ENCODE measurements at regions not wholly inside any gene's neighbourhood (a gene's known extent, or its start where the extent isn't known, plus 50 kb on each side); places are given as distances from the start of the nearest gene placed in this dataset.

DNA sequence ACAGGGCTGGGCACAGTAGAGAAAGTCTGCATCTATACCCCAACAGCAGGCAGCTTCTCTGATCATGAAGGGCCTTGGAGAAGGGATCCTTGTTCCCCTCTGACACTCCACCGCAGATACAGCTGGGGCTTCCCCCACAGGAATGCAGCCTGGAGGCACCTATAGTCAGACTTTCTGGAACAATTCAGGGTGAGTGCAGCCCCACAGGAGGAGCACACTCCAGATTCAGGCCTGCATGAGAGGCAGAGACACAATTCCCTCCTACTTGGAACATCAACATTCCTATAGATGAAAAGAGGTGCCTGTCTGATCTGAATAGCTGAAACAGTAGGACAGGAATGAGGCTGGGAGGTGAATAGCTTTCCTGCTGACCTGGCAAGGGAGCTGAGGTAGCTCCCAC is 1298.0 kb upstream of the CNTN5 start:
- peaks cover 9% of the 10 kb centered on the region for H3K9me3 Mint-ChIP-seq
- no peaks in the 10 kb centered on the region for H3K36me3 Mint-ChIP-seq (ENCODE audit: low read depth)
- no peak overlapping the region for H3K27ac Mint-ChIP-seq
- no peak overlapping the region for H3K4me3 Mint-ChIP-seq
- no peaks in the 10 kb centered on the region for H3K4me1 Mint-ChIP-seq (ENCODE audit: low read depth)
- no peaks in the 10 kb centered on the region for H3K27me3 Mint-ChIP-seq

DNA sequence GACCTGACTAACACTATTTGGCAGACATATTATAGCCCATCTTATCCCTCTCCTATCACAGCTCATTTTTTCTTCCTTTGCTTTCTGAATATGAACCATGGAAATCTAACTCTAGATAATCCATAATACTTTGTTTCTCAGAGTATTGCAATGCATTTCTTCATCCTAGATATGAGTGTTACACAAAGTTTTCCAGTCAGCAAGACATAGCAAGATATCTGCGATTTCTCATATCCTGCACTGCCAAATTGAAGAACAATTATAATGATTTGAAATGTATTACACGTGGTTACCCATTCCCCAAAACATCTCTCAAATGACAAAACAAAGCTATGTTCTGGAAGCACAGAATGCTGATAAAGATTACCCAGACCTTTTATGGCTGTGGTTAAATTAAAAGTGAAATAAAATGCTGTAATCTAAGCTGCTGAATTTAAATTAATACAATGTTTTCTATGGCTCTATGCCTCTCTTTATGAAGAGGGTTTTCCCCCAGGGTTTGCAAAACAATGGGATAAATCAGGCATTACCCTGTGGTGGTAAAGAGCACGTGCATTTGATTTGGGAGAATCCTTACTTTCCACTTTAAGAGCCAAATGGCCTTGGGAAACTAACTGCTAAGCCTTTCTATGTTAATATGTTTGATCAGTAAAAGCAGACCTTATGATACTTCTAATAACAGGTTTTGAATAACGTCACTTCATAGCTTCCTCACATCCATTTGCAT is 1291.0 kb upstream of the CNTN5 start:
- H3K36me3 Mint-ChIP-seq (ENCODE audit: low read depth) = no peaks in the 10 kb centered on the region
- peaks cover 12% of the 10 kb centered on the region for H3K9me3 Mint-ChIP-seq
- H3K4me1 Mint-ChIP-seq (ENCODE audit: low read depth) = no peaks in the 10 kb centered on the region
- no peaks in the 10 kb centered on the region for H3K27me3 Mint-ChIP-seq
- no peak overlapping the region for H3K4me3 Mint-ChIP-seq
- H3K27ac Mint-ChIP-seq = no peak overlapping the region

DNA sequence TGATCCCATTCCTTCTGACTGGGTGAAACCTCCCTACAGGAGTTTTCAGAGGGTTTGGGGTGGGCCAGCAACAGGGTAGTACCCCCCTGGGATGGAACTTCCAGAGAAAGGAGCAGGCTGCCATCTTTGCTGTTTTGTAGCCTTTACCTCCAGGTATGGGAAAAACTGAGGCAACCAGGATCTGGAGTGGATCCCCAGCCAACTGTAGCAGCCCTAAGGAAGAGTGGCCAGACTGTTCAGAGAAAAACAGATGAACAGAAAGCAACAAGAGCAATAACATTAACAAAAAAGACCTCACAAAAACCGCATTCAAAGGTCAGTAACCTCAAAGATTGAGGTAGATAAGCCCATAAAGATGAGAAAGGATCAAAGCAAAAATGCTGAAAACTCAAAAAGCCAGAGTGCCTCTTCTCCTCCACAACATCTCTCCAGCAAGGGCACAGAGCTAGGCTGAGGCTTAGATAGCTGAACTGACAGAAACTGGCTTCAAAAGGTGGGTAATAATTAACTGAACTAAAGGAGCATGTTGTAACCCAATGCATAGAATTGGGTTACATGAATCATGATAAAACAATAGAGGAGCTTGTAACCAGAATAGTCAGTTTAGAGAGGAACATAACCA is 1288.6 kb upstream of the CNTN5 start:
- Mint-ChIP-seq H3K4me1 (ENCODE audit: low read depth) (no peaks in the 10 kb centered on the region), H3K36me3 (ENCODE audit: low read depth) (no peaks in the 10 kb centered on the region), H3K27me3 (no peaks in the 10 kb centered on the region), H3K9me3 (peaks cover 8% of the 10 kb centered on the region), H3K4me3 (no peak overlapping the region), H3K27ac (no peak overlapping the region)

DNA sequence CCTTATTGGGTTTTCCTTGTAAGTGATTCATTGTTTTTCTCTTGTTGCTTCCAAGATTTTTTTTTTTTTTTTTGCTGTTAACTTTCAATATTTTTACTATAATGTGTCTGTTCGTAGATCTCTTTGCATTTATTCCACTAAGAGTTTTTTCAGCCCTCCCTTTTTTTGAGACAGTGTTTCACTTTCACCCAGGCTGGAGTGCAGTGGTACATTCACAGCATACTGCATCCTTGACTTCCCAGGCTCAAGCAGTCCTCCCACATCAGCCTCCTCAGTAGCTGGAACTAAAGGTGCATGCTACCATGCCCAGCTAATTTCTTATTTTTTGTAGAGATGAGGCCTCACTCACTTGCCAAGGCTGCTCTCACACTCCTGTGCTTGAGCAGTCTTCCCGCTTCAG is 1282.0 kb upstream of the CNTN5 start:
- H3K27me3 Mint-ChIP-seq = no peaks in the 10 kb centered on the region
- no peaks in the 10 kb centered on the region for H3K4me1 Mint-ChIP-seq (ENCODE audit: low read depth)
- H3K27ac Mint-ChIP-seq = no peak overlapping the region
- H3K9me3 Mint-ChIP-seq = peaks cover 5% of the 10 kb centered on the region
- H3K4me3 Mint-ChIP-seq = no peak overlapping the region
- H3K36me3 Mint-ChIP-seq (ENCODE audit: low read depth) = no peaks in the 10 kb centered on the region

DNA sequence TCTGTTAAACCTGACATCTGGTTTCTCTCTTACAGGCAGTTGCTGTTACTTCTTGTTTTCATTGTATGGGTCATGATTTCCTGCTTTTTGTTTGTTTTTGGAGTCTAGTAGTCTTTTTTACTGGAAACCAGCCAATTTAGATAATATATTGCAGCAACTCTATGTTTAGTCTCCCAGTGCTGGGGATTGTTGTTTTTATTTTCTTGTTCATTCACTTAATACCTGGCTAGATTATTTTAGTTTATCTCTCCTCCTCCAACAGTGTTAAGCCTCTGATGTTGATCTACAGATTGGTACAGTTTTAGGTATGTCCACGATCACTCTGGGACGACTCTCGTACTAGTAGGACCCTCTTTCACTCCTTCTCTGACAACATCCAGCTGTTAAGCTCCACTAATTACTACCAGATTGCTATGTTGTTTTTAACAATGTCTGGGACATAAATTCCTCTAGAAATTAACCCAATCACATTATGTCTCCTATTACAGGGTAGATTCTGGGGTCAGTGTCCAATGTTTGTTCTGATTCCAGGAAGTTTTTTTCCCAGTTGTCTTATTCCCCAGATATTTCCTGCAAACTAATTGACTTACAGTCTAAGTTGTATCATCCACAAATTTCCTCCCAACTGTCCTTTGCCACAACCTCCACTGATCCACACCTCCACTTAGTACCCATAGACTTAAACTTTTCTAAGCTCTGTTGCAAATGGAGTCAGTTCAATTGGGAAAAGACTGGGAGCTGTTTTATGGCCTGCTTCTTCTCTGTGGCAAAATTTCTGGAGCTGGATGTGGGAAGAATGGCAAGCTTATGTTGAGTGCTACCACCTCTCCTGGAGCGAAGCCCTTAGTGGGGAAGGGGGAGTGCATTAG is 1280.6 kb upstream of the CNTN5 start:
- Mint-ChIP-seq H3K27ac (no peak overlapping the region), H3K4me1 (ENCODE audit: low read depth) (no peaks in the 10 kb centered on the region), H3K36me3 (ENCODE audit: low read depth) (no peaks in the 10 kb centered on the region), H3K9me3 (peaks cover 5% of the 10 kb centered on the region), H3K27me3 (no peaks in the 10 kb centered on the region), H3K4me3 (no peak overlapping the region)

DNA sequence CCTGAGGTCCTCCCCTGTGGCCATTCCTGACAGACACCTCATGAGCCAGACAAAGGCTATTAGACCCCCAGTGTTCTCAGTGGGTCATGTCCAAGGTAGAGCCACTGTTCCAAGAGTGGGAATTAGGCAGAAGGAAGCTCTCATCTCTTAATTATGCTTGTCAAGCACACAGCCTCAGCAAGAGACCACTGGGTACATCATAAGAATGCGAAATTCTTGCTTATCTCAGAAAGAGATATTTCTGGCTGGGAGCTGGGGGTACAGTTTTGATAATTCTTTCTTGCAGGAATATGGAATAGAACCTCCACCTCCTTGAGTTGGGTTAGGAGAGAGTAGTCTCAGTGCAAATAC is 1280.0 kb upstream of the CNTN5 start:
- H3K9me3 Mint-ChIP-seq = peaks cover 5% of the 10 kb centered on the region
- H3K27me3 Mint-ChIP-seq = no peaks in the 10 kb centered on the region
- H3K27ac Mint-ChIP-seq = no peak overlapping the region
- H3K4me1 Mint-ChIP-seq (ENCODE audit: low read depth) = no peaks in the 10 kb centered on the region
- H3K4me3 Mint-ChIP-seq = no peak overlapping the region
- H3K36me3 Mint-ChIP-seq (ENCODE audit: low read depth) = no peaks in the 10 kb centered on the region

DNA sequence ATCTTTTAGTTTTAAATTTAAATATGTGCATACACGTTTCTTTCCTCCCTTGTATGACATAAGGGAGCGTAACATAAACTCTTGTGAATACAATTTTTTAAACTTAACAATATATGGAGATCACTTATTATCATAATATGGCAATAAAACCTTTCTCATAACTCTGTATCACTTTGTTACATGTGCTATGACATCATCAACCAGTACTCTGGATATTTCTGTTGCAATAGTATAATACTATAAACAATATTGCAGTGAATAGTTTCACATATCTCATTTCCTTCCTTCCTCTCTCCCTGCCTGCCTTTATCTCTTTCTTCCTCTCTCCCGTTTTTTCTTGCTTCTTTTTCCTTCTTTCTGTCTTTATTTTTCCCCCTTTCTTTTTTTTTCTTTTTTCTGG is 1278.0 kb upstream of the CNTN5 start:
- Mint-ChIP-seq H3K4me1 (ENCODE audit: low read depth) (no peaks in the 10 kb centered on the region), H3K27ac (no peak overlapping the region), H3K36me3 (ENCODE audit: low read depth) (no peaks in the 10 kb centered on the region)

DNA sequence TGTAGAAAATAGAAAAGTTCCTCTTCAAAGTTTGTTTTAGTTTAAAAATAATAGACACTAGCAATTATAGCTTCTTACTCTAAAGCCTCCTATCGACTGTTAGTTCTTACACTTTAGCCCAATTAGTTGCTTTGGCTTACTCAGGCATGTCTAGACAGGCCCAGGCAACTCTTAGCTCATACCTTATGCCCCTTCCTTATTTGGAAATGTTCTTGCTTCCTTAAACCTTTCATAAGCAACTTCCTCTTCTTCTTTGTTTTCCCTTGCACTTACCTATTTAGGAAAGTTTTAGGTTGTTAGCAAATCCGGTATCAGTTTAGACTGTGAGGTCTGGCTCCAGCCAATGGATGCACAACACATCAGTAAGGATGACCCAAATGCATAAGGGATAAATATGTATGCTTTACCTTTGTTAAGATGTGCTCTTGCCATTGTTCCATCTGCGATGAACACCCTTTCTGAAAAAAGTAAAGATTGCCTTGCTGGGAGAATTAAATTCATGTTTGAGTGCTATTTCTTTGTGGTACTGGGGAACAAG is 1277.5 kb upstream of the CNTN5 start:
- Mint-ChIP-seq H3K4me3 (no peak overlapping the region), H3K27me3 (no peaks in the 10 kb centered on the region), H3K9me3 (peaks cover 8% of the 10 kb centered on the region), H3K4me1 (ENCODE audit: low read depth) (no peaks in the 10 kb centered on the region), H3K27ac (no peak overlapping the region), H3K36me3 (ENCODE audit: low read depth) (no peaks in the 10 kb centered on the region)

More for the DNA sequence above, 1278.0 kb upstream of the CNTN5 start:
- H3K9me3 Mint-ChIP-seq = peaks cover 8% of the 10 kb centered on the region
- H3K4me3 Mint-ChIP-seq = no peak overlapping the region
- H3K27me3 Mint-ChIP-seq = no peaks in the 10 kb centered on the region

DNA sequence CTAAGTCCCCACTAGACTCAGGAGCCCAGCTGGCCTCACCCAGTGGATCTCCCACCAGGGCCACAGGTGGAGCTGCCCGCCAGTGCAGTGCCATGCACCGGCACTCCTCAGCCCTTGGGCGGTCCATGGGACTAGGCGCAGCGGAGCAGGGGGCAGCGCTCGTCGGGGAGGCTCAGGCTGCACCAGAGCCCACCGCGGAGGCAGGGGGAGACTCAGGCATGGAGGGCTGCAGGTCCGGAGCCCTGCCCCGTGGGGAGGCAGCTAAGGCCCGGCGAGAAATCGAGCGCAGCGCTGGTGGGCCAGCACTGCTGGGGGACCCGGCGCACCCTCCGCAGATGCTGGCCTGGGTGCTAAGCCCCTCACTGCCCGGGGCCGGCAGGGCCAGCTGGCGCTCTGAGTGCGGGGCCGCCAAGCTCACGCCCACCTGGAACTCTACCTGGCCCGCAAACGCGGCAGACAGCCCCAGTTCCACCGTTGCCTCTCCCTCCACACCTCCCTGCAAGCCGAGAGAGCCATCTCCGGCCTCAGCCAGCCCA is 1275.2 kb upstream of the CNTN5 start:
- H3K36me3 Mint-ChIP-seq (ENCODE audit: low read depth) = no peaks in the 10 kb centered on the region
- H3K4me1 Mint-ChIP-seq (ENCODE audit: low read depth) = no peaks in the 10 kb centered on the region
- no peak overlapping the region for H3K4me3 Mint-ChIP-seq
- peaks cover 6% of the 10 kb centered on the region for H3K9me3 Mint-ChIP-seq
- no peaks in the 10 kb centered on the region for H3K27me3 Mint-ChIP-seq
- H3K27ac Mint-ChIP-seq = no peak overlapping the region

DNA sequence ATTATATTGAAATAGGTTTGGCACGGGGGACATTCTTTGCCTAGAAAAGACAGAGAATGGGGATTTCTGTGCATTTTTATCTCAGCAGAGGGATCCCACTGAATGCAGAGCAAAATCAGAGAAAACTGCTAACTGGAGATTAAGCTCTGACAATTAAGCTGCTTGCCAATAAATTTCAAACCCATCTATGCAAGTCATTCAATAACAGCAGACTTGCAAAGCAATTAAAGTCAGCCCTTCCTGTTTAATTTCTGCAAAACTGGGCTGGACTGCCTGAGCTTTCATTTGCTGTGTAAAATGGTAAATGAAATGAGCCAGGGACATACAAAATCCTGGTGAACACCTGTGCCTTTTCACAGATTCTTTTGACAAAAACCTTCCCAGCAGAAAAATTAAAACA is 1273.9 kb upstream of the CNTN5 start:
- no peaks in the 10 kb centered on the region for H3K4me1 Mint-ChIP-seq (ENCODE audit: low read depth)
- H3K27me3 Mint-ChIP-seq = no peaks in the 10 kb centered on the region
- H3K4me3 Mint-ChIP-seq = no peak overlapping the region
- H3K36me3 Mint-ChIP-seq (ENCODE audit: low read depth) = no peaks in the 10 kb centered on the region
- no peak overlapping the region for H3K27ac Mint-ChIP-seq
- peaks cover 6% of the 10 kb centered on the region for H3K9me3 Mint-ChIP-seq

DNA sequence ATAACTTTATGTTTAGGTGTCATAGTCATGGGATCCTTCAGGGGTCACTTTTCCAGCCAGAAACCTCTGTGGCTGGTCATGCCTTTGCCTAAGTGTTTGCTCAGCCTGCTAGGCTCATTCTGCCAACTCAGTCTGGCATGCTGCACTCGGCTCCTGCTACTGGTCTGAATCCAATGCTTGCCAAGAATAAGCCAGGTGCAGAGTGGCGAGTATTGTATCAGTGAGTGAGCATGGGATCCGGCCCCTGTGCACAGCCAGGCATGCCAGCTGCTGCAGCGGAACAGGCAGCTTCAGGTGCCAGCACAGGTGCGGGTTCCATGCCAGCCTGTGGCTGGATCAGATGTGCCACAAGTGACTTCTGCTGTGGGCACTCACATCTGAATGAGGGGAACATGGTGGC is 1269.3 kb upstream of the CNTN5 start:
- Mint-ChIP-seq H3K4me3 (no peak overlapping the region), H3K9me3 (peaks cover 7% of the 10 kb centered on the region), H3K27me3 (no peaks in the 10 kb centered on the region), H3K27ac (no peak overlapping the region), H3K4me1 (ENCODE audit: low read depth) (no peaks in the 10 kb centered on the region), H3K36me3 (ENCODE audit: low read depth) (no peaks in the 10 kb centered on the region)

DNA sequence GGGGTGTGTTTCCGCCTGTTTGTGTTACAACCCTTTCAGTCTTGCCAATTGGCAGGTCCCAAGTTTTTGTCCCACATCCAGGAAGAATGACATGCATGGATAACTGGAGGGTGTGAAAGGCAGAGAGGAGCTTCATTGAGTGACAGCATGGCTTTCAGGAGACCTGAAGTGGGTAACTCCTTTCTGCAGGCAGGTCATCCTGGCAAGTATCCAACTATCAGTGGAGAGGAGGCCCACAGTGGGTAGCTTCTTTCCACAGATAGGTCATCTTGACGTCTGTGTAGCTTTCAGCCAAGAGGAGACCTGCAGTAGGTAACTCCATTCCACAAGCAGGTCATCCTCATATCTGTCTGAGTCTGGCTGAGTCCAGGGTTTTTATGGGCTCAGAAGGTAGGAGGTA is 1268.8 kb upstream of the CNTN5 start:
- H3K27ac Mint-ChIP-seq = no peak overlapping the region
- H3K9me3 Mint-ChIP-seq = peaks cover 7% of the 10 kb centered on the region
- H3K36me3 Mint-ChIP-seq (ENCODE audit: low read depth) = no peaks in the 10 kb centered on the region
- no peaks in the 10 kb centered on the region for H3K27me3 Mint-ChIP-seq
- H3K4me1 Mint-ChIP-seq (ENCODE audit: low read depth) = no peaks in the 10 kb centered on the region
- no peak overlapping the region for H3K4me3 Mint-ChIP-seq

DNA sequence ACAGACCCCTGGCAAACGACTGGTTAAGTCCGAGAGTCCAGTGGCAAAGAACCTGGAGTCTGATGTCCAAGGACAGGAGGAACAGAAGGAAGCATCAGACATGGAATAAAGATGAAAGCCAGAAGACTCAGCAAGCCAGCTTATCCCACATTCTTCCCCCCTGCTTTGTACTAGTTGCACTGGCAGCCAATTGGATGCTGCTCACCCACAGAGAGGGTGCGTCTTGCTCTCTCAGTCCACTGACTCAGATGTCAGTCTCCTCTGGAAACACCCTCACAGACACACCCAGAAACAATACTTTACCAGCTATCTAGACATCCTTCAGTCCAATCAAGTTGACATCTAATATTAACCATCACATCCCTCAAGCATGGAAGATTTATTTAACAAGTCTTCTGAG is 1265.8 kb upstream of the CNTN5 start:
- no peaks in the 10 kb centered on the region for H3K36me3 Mint-ChIP-seq (ENCODE audit: low read depth)
- H3K4me1 Mint-ChIP-seq (ENCODE audit: low read depth) = no peaks in the 10 kb centered on the region
- H3K27me3 Mint-ChIP-seq = no peaks in the 10 kb centered on the region
- H3K9me3 Mint-ChIP-seq = peaks cover 7% of the 10 kb centered on the region
- no peak overlapping the region for H3K27ac Mint-ChIP-seq
- no peak overlapping the region for H3K4me3 Mint-ChIP-seq

DNA sequence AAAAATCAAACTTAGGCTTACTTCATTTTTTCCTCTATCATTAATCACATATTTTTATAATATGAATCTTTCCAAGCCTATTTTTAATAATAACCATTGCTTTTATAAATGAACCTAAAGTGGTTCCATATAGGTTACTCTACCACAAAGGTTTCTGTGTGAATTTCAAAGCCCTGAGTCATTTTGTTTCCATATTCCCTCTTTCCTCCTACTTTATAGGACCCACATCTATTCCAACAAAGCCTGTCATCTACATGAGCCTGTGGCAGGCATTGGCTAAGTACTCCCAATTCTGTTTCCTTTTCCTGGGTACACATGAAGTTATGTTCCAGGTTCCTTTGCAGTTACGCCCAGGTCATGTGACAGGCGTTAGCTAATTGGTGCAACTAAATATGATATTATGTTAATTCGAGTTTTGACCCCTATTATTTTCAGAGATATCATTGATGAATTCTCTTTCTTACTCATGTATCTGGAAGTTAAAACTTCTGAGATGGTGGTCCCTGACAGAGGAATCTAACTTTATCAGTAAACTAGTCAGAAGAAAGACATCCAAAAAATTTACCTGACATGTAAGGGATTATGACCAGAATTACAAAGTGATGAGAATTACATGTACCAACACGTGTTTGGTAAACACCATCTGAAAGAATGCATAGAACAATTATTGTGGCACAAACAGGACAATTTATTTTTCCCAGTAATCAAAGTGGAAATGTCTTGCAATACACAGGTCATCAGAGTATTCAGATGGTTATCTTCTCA is 1264.0 kb upstream of the CNTN5 start:
- Mint-ChIP-seq H3K27me3 (no peaks in the 10 kb centered on the region), H3K27ac (no peak overlapping the region)

More for the DNA sequence above, 1264.0 kb upstream of the CNTN5 start:
- no peak overlapping the region for H3K4me3 Mint-ChIP-seq
- peaks cover 4% of the 10 kb centered on the region for H3K9me3 Mint-ChIP-seq
- no peaks in the 10 kb centered on the region for H3K4me1 Mint-ChIP-seq (ENCODE audit: low read depth)
- H3K36me3 Mint-ChIP-seq (ENCODE audit: low read depth) = no peaks in the 10 kb centered on the region
